PC-9 (cell line): ENCODE measurements at regions not wholly inside any gene's neighbourhood (a gene's known extent, or its start where the extent isn't known, plus 50 kb on each side); places are given as distances from the start of the nearest gene placed in this dataset.

Source experiments
- BruUV-seq: library from RNA; stranded (reverse); fragments of 400-500 nt; replicated peaks from 2 replicates; lab custom pipeline; 2021; lab: Mats Ljungman, UMichigan
- CTCF ChIA-PET: fragments of 300-600 bp; sonication (Branson Sonifier 250); formaldehyde crosslinking; loops from one replicate; lab custom pipeline; 2022; ENCODE audit warnings: antibody characterized with exemption; lab: Charles Lee
- POLR2A ChIA-PET: fragments of 300-600 bp; sonication (Branson Sonifier 250); formaldehyde crosslinking; loops from one replicate; lab custom pipeline; 2022; ENCODE audit warnings: antibody characterized with exemption; ENCODE audit not compliant: unreplicated experiment; lab: Charles Lee
- DNase-seq, 2 experiments: peaks; one replicate each; pipeline versions ENCODE4 v3.0.0 to v3.0.0-alpha.2; 2015 to 2022; ENCODE audit warnings: mixed read lengths in 1 of 2
- H2AFZ ChIP-seq: fragments of 200-600 bp; sonication (generic); 2 replicates; pipeline ENCODE4 v1.8.1; 2017; ENCODE audit warnings: antibody characterized with exemption
- H3F3A ChIP-seq: fragments of 200-600 bp; sonication (generic); 2 replicates; pipeline ENCODE4 v1.8.1; 2017; ENCODE audit warnings: antibody characterized with exemption, mild to moderate bottlenecking, low read depth; ENCODE audit not compliant: insufficient read depth
- H3K27ac ChIP-seq: fragments of 200-600 bp; sonication (generic); 2 replicates; pipeline ENCODE4 v1.6.1; 2016; ENCODE audit warnings: mixed run types
- H3K27me3 ChIP-seq: fragments of 200-600 bp; sonication (generic); 2 replicates; pipeline ENCODE4 v1.6.1; 2016; ENCODE audit warnings: low read depth, mixed run types; ENCODE audit not compliant: insufficient read depth
- H3K36me3 ChIP-seq: fragments of 200-600 bp; sonication (generic); 2 replicates; pipeline ENCODE4 v1.6.1; 2016; ENCODE audit warnings: low read depth, mixed run types
- H3K4me1 ChIP-seq: fragments of 200-600 bp; sonication (generic); replicated peaks from 2 replicates; pipeline ENCODE4 v1.6.1; 2016; ENCODE audit warnings: mixed run types; ENCODE audit not compliant: insufficient read depth
- H3K4me2 ChIP-seq: fragments of 200-600 bp; sonication (generic); 2 replicates; pipeline ENCODE4 v1.6.1; 2017; ENCODE audit warnings: mixed run types
- H3K4me3 ChIP-seq: fragments of 200-600 bp; sonication (generic); 2 replicates; pipeline ENCODE4 v1.6.1; 2016; ENCODE audit warnings: mixed run types
- H3K79me2 ChIP-seq: fragments of 200-600 bp; sonication (generic); 2 replicates; pipeline ENCODE4 v1.6.1; 2017; ENCODE audit warnings: low read depth, mixed run types
- H3K9me2 ChIP-seq: fragments of 200-600 bp; sonication (generic); 2 replicates; pipeline ENCODE4 v1.8.1; 2017; ENCODE audit warnings: mild to moderate bottlenecking; ENCODE audit not compliant: insufficient read depth
- H3K9me3 ChIP-seq: fragments of 200-600 bp; sonication (generic); 2 replicates; pipeline ENCODE4 v1.8.1; 2016; ENCODE audit warnings: low read depth; ENCODE audit not compliant: insufficient read depth
- H4K20me1 ChIP-seq: fragments of 200-600 bp; sonication (generic); 2 replicates; pipeline ENCODE4 v1.8.1; 2017; ENCODE audit not compliant: insufficient read depth
- EZH2 ChIP-seq: fragments of 200-600 bp; sonication (generic); IDR thresholded peaks from 2 replicates; pipeline ENCODE4 v1.8.0; 2017; ENCODE audit warnings: antibody characterized with exemption, low read depth
- intact Hi-C: fragments of 100-400 bp; cut with micrococcal nuclease; formaldehyde crosslinking; loops from one replicate; pipeline ENCODE4 v1.10.0; 2022; ENCODE audit not compliant: unreplicated experiment
- TF ChIP-seq, protein P1 (sequence below): fragments of 200-600 bp; sonication (generic); conservative IDR thresholded peaks from 2 replicates; pipeline ENCODE4 v1.6.1; 2017; ENCODE audit warnings: mixed run types, antibody characterized with exemption, mild to moderate bottlenecking, moderate library complexity

DNA sequence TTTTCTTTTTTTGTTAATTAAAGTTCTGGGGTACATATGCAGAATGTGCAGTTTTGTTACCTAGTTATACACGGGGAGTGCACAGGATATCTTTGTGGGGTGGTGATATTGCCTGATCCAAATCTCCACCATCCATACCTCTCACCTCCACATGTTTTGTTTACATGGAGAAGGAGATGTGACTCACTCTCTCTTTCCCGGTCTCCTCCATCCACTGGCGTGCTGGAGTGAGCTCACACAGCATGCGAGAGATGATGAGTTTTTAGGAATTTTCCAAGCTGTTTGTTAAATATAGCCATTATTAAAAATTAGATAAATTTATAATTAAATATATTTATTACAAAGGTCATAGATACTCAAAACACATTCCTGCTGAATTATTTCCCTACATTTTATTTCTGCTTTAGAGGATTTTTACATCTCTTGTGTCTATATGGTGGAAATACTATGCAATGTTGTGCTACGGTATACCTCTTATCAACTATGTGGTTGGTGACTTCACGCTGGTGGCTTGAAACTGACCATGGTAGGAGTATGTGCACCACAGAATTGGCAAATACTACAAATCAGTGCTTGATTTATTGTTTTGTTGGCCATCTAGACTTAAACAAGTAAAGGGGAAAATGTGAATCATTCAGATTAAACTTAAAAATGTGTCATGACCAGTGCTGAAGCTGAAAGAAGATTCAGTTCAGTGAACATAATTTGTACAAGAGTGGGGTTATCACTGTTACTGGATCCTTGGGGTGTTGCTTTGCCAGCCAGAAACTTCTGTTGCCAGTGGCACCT, 107.9 kb upstream of the FAM180A start:
- Histone ChIP-seq H3K4me1 (peaks cover 30% of the 10 kb centered on the region), H3K9me3 (no peaks in the 10 kb centered on the region), H2AFZ (no peak overlapping the region), H3K79me2 (no peaks in the 10 kb centered on the region), H3K36me3 (no peaks in the 10 kb centered on the region), H3K9me2 (no peaks in the 10 kb centered on the region), H3K4me3 (no peak overlapping the region), H3K27me3 (no peaks in the 10 kb centered on the region), H3F3A (no peaks in the 10 kb centered on the region; the same call in 1 of the 2 replicates), H3K27ac (no peak overlapping the region), H3K4me2 (no peak overlapping the region), H4K20me1 (no peaks in the 10 kb centered on the region)
- no TSS peak for BruUV-seq
- TF ChIP-seq EZH2 = no peak
- TF ChIP-seq, protein P1, sequence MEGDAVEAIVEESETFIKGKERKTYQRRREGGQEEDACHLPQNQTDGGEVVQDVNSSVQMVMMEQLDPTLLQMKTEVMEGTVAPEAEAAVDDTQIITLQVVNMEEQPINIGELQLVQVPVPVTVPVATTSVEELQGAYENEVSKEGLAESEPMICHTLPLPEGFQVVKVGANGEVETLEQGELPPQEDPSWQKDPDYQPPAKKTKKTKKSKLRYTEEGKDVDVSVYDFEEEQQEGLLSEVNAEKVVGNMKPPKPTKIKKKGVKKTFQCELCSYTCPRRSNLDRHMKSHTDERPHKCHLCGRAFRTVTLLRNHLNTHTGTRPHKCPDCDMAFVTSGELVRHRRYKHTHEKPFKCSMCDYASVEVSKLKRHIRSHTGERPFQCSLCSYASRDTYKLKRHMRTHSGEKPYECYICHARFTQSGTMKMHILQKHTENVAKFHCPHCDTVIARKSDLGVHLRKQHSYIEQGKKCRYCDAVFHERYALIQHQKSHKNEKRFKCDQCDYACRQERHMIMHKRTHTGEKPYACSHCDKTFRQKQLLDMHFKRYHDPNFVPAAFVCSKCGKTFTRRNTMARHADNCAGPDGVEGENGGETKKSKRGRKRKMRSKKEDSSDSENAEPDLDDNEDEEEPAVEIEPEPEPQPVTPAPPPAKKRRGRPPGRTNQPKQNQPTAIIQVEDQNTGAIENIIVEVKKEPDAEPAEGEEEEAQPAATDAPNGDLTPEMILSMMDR = no peak
- ChIA-PET CTCF (no interaction called here), POLR2A (no interaction called here)
- intact Hi-C loops = no loop called here
- DNase-seq = no peak

DNA sequence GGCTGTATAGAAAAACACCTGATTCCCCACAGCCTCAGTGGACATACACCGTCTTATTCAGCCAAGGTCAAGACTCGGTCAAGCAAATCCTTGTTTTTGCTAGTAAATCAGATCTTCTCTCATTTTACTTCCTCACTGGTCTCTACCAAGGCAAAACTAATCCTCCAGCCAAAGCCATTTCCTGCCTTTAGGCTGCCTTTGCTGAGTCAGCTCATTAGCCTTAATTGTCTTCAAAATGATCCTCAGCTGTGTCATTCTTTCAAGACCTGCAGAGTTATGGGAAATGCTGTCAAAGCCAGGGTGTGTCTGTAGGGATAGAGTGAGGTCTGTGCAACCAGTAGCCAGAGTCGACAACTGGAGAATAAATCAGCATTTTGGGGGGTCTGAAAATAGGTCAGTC, 107.2 kb upstream of the FAM180A start:
- BruUV-seq = no TSS peak
- DNase-seq = no peak
- peak overlapping the region; percentile 22; the same call in 1 of the 2 replicates for H3K4me2 ChIP-seq
- ChIA-PET CTCF (no interaction called here), POLR2A (no interaction called here)
- H3K27ac ChIP-seq = no peak overlapping the region
- intact Hi-C loops = no loop called here
- no peak overlapping the region for H3K4me3 ChIP-seq
- TF ChIP-seq EZH2 = no peak
- TF ChIP-seq, protein P1 = no peak
- no peaks in the 10 kb centered on the region for H3K9me2 ChIP-seq
- H2AFZ ChIP-seq = no peak overlapping the region
- no peaks in the 10 kb centered on the region; the same call in 1 of the 2 replicates for H3F3A ChIP-seq
- H3K9me3 ChIP-seq = no peaks in the 10 kb centered on the region
- no peaks in the 10 kb centered on the region for H3K36me3 ChIP-seq
- H3K4me1 ChIP-seq = peaks cover 30% of the 10 kb centered on the region
- no peaks in the 10 kb centered on the region for H3K27me3 ChIP-seq
- H3K79me2 ChIP-seq = no peaks in the 10 kb centered on the region
- no peaks in the 10 kb centered on the region for H4K20me1 ChIP-seq

DNA sequence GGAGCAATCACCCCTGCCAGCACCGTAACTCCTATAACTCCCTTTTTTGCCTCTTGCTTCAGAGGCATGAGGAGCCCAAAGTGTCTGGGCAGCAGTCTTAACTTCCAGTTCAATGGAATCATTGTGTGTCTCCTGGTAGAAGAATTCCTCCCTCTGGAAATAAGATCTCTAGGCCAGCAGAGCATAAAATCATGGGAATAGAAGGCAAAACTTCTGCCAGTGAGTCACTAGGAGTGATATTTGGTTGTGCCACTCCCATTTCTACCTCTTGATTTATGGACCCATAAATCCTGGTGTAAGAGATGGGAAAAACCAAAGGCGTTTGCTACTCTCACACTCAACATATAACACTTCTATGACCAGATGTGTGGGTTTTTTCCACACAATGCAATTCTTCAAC, 104.9 kb upstream of the FAM180A start:
- POLR2A ChIA-PET = no interaction called here
- no peak for TF ChIP-seq EZH2
- TF ChIP-seq, protein P1 = no peak
- Histone ChIP-seq H3K27ac (no peak overlapping the region), H4K20me1 (no peaks in the 10 kb centered on the region), H3K79me2 (no peaks in the 10 kb centered on the region), H2AFZ (no peak overlapping the region), H3F3A (no peaks in the 10 kb centered on the region), H3K27me3 (no peaks in the 10 kb centered on the region), H3K36me3 (no peaks in the 10 kb centered on the region), H3K4me2 (no peak overlapping the region), H3K9me3 (no peaks in the 10 kb centered on the region), H3K9me2 (no peaks in the 10 kb centered on the region), H3K4me1 (peaks cover 25% of the 10 kb centered on the region), H3K4me3 (no peak overlapping the region)
- CTCF ChIA-PET = no interaction called here
- intact Hi-C loops = no loop called here
- DNase-seq = peak in 1 of 2 experiments; percentile 61
- BruUV-seq = no TSS peak
